ENCODE measurements at regions not wholly inside any gene's neighbourhood (a gene's known extent, or its start where the extent isn't known, plus 50 kb on each side); places are given as distances from the start of the nearest gene placed in this dataset.

DNA sequence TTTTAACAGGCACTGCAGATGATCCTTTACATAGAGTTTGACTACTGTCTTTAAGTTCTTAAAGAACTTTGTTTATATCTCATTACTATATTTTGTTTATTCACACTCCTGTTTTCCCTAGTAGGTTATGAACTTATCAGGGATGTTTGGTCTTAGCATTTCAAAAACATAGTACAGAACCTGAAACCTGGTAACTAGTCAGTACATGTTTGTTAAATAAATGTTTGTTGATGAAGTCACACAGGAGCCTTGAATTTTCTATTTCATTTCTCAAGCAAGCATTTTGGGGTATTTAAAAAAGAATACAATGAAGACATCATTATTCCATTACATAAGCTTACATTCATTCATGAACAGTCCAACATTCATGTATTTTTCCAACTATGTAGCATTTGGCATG, 280.3 kb upstream of the ZSWIM2 start (continued):
- TF ChIP-seq, protein P1, sequence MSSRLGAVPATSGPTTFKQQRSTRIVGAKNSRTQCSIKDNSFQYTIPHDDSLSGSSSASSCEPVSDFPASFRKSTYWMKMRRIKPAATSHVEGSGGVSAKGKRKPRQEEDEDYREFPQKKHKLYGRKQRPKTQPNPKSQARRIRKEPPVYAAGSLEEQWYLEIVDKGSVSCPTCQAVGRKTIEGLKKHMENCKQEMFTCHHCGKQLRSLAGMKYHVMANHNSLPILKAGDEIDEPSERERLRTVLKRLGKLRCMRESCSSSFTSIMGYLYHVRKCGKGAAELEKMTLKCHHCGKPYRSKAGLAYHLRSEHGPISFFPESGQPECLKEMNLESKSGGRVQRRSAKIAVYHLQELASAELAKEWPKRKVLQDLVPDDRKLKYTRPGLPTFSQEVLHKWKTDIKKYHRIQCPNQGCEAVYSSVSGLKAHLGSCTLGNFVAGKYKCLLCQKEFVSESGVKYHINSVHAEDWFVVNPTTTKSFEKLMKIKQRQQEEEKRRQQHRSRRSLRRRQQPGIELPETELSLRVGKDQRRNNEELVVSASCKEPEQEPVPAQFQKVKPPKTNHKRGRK (CRISPR knock-in tag; IDR thresholded peaks at IDR 0.05; ENCODE audit: borderline replicate concordance), result no peak
- TF ChIP-seq RELA (CRISPR knock-in tag; IDR thresholded peaks at IDR 0.05; ENCODE audit: borderline replicate concordance), result no peak
- no peak for TF ChIP-seq JAZF1 (CRISPR knock-in tag; IDR thresholded peaks at IDR 0.05)
- TF ChIP-seq, protein P2, sequence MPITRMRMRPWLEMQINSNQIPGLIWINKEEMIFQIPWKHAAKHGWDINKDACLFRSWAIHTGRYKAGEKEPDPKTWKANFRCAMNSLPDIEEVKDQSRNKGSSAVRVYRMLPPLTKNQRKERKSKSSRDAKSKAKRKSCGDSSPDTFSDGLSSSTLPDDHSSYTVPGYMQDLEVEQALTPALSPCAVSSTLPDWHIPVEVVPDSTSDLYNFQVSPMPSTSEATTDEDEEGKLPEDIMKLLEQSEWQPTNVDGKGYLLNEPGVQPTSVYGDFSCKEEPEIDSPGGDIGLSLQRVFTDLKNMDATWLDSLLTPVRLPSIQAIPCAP (CRISPR knock-in tag; IDR thresholded peaks at IDR 0.05), result no peak
- TF ChIP-seq, protein P3, sequence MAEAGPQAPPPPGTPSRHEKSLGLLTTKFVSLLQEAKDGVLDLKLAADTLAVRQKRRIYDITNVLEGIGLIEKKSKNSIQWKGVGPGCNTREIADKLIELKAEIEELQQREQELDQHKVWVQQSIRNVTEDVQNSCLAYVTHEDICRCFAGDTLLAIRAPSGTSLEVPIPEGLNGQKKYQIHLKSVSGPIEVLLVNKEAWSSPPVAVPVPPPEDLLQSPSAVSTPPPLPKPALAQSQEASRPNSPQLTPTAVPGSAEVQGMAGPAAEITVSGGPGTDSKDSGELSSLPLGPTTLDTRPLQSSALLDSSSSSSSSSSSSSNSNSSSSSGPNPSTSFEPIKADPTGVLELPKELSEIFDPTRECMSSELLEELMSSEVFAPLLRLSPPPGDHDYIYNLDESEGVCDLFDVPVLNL (CRISPR knock-in tag; IDR thresholded peaks at IDR 0.05; ENCODE audit: borderline replicate concordance, low read depth), result no peak
- no peak for TF ChIP-seq ZNF219 (CRISPR knock-in tag; IDR thresholded peaks at IDR 0.05; ENCODE audit: borderline replicate concordance)
- no peak for TF ChIP-seq ZNF396 (CRISPR knock-in tag; IDR thresholded peaks at IDR 0.05; ENCODE audit: borderline replicate concordance)
- no peak for TF ChIP-seq TEAD4 (CRISPR knock-in tag; IDR thresholded peaks at IDR 0.05)
- TF ChIP-seq ZNF263 (CRISPR knock-in tag; IDR thresholded peaks at IDR 0.05; ENCODE audit: low read depth), result no peak
- TF ChIP-seq ZNF671 (CRISPR knock-in tag; IDR thresholded peaks at IDR 0.05), result no peak

DNA sequence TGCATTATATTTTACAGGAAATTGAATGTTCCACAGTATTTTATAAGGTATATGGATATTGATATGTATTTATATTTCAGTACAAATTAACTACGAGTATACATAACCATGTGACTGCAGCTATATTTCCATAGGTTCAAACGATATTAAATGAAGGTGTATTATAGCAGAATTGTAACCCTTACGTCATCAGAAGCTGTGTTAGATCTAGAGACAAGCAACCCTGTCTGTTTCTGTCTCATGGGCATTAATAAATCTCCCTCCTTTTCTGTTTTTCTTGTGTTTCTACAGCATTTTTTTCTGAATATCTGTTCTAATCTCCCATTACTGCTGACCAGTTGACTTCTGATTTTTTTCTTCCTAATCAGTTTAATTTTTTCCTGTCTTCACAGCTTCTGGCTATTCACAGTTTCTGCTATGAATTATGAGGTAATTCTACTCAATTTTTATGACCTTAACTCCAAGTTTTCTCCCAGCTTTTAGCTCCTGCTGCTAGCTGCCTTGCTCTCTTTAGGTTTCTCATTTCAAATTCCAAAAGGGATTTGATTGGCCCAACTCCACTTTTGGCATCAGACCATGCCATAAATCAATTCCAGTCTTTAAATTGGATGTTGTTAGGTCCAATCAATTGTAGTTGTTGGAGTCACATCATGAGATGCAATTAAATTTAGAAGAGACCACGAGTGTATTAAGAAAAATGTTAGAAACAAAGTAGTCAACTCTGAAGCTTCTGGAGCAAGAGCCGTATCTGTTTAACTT, 277.5 kb upstream of the ZSWIM2 start:
- CTCF ChIA-PET, result no interaction called here
- POLR2A ChIA-PET, result no interaction called here
- Mint-ChIP-seq H3K36me3 (no peaks in the 10 kb centered on the region), H3K27ac (no peak overlapping the region), H3K9me3 (peaks cover 8% of the 10 kb centered on the region), H3K4me1 (peaks cover 17% of the 10 kb centered on the region), H3K4me3 (no peak overlapping the region), H3K27me3 (ENCODE audit: low read depth) (no peaks in the 10 kb centered on the region)
- no peak for ATAC-seq
- DNase-seq (ENCODE audit: low spot score), result no peak
- TF ChIP-seq PRRX2 (CRISPR knock-in tag; IDR thresholded peaks at IDR 0.05) (no peak), ZNF138 (CRISPR knock-in tag; conservative IDR thresholded peaks at IDR 0.05) (no peak), ELF4 (CRISPR knock-in tag; IDR thresholded peaks at IDR 0.05; ENCODE audit: low read depth) (no peak), TCF7 (CRISPR knock-in tag; IDR thresholded peaks at IDR 0.05; ENCODE audit: low read depth) (no peak), IRF2 (CRISPR knock-in tag; IDR thresholded peaks at IDR 0.05; ENCODE audit: borderline replicate concordance, low read depth) (no peak), NFYB (CRISPR knock-in tag; conservative IDR thresholded peaks at IDR 0.05; ENCODE audit: low read depth) (no peak), SP1 (CRISPR knock-in tag; conservative IDR thresholded peaks at IDR 0.05) (no peak), MXD4 (CRISPR knock-in tag; IDR thresholded peaks at IDR 0.05; ENCODE audit: borderline replicate concordance) (no peak), OVOL2 (CRISPR knock-in tag; IDR thresholded peaks at IDR 0.05; ENCODE audit: borderline replicate concordance) (no peak)
- TF ChIP-seq, protein P4, sequence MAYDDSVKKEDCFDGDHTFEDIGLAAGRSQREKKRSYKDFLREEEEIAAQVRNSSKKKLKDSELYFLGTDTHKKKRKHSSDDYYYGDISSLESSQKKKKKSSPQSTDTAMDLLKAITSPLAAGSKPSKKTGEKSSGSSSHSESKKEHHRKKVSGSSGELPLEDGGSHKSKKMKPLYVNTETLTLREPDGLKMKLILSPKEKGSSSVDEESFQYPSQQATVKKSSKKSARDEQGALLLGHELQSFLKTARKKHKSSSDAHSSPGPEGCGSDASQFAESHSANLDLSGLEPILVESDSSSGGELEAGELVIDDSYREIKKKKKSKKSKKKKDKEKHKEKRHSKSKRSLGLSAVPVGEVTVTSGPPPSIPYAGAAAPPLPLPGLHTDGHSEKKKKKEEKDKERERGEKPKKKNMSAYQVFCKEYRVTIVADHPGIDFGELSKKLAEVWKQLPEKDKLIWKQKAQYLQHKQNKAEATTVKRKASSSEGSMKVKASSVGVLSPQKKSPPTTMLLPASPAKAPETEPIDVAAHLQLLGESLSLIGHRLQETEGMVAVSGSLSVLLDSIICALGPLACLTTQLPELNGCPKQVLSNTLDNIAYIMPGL (CRISPR knock-in tag; IDR thresholded peaks at IDR 0.05), result no peak
- TF ChIP-seq, protein P5, sequence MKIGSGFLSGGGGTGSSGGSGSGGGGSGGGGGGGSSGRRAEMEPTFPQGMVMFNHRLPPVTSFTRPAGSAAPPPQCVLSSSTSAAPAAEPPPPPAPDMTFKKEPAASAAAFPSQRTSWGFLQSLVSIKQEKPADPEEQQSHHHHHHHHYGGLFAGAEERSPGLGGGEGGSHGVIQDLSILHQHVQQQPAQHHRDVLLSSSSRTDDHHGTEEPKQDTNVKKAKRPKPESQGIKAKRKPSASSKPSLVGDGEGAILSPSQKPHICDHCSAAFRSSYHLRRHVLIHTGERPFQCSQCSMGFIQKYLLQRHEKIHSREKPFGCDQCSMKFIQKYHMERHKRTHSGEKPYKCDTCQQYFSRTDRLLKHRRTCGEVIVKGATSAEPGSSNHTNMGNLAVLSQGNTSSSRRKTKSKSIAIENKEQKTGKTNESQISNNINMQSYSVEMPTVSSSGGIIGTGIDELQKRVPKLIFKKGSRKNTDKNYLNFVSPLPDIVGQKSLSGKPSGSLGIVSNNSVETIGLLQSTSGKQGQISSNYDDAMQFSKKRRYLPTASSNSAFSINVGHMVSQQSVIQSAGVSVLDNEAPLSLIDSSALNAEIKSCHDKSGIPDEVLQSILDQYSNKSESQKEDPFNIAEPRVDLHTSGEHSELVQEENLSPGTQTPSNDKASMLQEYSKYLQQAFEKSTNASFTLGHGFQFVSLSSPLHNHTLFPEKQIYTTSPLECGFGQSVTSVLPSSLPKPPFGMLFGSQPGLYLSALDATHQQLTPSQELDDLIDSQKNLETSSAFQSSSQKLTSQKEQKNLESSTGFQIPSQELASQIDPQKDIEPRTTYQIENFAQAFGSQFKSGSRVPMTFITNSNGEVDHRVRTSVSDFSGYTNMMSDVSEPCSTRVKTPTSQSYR (CRISPR knock-in tag; IDR thresholded peaks at IDR 0.05), result no peak
- TF ChIP-seq, protein P6, sequence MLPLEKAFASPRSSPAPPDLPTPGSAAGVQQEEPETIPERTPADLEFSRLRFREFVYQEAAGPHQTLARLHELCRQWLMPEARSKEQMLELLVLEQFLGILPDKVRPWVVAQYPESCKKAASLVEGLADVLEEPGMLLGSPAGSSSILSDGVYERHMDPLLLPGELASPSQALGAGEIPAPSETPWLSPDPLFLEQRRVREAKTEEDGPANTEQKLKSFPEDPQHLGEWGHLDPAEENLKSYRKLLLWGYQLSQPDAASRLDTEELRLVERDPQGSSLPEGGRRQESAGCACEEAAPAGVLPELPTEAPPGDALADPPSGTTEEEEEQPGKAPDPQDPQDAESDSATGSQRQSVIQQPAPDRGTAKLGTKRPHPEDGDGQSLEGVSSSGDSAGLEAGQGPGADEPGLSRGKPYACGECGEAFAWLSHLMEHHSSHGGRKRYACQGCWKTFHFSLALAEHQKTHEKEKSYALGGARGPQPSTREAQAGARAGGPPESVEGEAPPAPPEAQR (CRISPR knock-in tag; IDR thresholded peaks at IDR 0.05), result no peak
